ENCODE measurements at regions not wholly inside any gene's neighbourhood (a gene's known extent, or its start where the extent isn't known, plus 50 kb on each side); places are given as distances from the start of the nearest gene placed in this dataset.

DNA sequence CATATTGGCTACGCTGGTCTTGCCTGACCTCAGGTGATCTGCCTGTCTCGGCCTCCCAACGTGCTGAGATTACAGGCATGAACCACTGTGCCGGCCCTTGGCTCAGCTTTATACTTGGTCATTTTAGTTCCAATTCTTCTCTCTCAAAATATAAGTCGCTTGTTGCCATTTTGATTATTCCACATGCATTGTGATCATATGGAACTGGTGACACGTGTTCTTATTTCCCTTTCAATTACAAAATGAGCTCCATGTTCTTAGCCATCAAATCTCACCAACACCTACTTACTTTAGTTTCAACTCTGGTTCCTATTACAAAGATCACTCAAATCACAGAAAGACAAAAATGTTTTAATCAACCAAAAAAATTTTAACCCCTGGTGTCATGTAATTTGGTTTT, 1711.7 kb downstream of the TP53TG3F start:
- no peak for DNase-seq

DNA sequence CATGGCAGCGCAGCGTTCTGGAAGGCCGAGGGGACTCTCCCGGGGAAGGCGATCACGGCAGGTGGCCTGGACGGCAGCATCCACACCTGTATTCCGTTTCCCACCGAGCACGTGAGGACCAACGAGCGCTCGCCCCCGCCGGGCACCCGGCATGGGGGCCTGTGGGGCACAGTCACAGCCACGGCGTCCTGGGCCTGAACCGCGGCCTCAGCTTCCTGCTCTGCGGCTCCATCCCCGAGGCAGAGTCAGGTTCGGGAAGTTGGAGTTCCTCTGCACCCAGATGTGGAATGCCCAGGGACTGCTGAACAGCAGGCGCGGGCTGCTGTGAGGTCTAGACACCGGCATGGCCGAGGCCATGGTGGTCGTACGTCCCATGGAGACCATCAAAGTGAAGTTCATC, 1713.9 kb downstream of the TP53TG3F start:
- DNase-seq: peak; percentile 43

DNA sequence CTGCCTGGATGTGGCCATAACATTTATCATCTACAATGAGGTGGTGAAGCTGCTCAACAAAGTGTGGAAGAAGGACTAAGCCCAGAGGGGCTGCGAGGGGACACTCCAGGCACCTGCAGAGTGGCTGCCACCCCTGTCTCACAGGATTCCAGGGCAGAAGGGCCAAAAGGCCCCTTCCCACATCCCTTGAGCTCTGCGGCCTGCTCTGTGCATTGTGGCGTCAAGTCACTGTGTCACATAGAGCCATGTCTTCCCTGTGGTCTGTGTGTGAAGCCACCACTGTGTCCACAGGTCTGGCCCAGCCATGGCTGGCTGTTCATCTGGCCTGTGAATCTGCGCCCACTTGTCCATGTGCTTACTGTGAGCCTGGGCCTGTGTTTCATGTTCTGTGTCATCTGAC, 1714.6 kb downstream of the TP53TG3F start:
- DNase-seq: no peak

DNA sequence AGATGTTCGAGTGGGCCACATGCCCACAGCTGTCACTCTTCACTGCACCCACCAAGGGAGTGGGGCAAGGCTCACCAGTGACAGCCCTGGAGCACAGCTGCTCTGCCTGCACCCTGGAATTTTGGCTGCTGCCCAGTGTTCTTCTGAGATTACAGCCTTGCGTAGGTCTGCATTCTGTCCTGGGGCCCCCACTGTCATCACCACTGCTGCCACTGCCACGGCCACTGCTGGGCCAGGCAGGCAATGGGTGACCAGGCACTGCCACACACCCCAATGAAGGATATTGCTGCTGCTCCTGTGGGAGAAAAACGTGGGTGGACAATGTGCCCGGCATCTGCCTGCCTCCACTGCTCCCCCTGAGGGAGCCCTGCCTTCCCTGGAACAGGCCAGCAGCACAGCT, 1717.0 kb downstream of the TP53TG3F start:
- DNase-seq: no peak

DNA sequence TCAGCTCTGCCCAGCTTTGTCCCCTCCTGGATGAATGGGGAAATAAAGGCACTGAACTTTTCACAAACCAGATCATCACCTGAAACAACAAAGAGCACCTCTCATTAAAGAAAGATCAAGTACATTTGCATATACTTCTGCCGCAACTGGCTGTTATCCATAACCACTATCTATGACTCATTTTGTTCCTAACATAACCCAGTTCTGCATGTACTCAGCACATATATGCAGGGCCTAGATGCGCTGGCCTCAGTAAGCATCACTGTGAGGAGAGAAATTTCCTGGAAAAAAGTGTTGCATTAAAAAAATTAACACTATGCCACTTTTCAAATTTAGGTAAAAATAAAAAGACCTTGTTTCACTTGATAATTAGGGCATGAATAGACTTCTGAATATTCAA, 1718.4 kb downstream of the TP53TG3F start:
- no peak for DNase-seq

DNA sequence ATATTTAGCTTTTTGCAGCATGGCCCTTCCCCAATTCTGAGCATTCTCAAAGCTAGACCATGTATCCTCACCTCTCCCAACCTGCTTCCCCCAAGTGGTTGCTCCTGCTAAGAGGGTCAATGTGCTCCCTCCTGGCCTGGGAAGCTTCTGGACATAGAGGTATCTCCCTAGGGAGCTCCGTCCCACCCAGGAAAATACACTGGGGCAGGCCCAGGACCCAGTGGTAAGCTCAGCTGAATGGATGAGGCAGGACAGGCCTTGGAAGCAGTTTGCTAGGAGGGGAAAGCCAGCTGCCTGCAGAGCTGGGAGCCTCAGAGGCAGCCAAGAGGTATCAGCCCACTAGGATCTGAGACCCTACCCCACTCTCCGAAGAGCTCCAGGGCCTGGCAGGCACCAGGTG, 1721.6 kb downstream of the TP53TG3F start:
- DNase-seq: no peak

DNA sequence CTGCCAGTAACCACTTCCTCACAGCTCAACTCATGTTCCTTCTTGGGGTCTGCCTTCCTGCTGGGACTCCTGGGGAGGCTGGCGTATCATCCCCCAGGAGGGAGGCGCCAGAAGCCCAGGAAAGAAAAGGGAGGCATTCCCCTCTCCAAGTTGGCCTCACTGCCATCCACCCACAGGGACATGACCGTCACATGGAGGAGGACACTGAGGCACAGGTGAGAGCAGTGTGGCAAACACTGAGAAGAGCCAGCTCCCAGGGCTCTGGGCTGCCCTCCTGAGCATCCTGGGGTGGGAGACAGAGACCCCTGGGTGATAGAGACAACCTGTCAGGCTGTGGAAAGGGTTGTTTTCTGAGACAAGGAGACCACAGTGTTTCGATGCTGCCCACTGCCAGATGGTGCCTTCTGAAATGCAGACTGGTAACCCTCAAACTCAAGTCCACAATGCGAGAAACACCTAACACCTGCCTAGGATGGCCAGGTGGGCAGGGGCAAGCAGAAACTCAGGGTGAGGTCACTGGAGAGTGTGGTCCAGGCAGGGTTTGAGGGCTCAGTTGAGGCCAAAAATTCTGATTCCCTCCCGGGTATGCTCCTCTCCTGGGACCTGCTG, 1722.1 kb downstream of the TP53TG3F start:
- DNase-seq: no peak

DNA sequence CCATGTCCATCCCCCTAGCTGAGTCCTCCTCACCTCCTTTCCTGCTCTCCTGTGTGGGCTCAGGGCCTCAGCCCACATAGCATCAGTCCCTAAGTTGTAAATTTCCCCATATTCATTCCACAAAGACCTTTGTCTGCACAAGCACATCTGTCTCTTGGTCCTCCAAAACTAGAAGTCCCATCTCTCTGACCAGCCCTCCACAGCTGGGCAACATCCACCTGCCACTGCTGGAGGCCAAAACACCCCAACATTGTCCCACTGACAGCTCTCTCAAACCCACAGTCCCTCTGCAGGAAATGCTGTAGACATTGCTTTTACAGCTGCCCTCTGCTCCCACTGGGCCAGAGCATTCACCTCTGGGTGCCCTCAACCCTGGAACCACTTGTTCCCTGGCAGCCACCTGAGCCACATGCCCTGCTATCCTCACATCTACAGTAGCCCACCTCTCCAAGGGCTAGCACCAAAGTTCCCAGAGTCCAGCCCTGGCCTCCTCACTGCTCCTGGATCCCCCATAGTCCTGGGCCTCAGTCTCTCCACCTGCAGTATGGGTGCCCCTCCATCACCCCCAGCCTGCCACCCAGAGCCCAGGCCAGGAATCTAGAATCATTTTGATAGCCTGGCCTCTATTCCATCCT, 1722.7 kb downstream of the TP53TG3F start:
- no peak for DNase-seq

DNA sequence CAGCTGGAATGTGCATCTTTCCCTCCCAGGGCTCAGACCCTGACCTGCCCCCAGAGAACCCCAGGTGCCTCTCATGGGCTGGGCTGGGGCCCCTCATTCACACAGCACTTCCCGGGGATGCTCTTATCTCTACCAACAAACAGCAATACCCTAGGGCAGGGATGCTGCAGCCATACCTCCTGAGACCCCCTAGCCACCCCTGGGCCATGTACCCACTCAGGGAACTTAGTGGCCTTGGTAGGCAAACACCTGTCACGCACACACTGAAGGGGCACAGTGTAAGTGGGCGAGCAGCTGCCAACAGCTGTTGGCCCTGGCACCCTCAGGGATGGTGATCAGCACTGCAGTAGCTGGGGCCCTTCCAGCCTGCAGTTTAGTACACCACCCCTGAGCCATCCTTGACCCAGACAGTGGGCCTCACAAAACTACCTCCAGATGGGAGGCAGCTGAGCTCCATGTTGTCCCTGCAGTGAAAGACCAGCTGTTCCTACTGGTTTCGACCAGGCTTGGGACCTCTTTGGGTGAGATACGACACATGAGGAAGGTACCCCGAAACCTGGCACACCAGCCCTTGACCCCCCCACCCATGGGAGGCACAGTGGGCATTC, 1723.6 kb downstream of the TP53TG3F start:
- no peak for DNase-seq

DNA sequence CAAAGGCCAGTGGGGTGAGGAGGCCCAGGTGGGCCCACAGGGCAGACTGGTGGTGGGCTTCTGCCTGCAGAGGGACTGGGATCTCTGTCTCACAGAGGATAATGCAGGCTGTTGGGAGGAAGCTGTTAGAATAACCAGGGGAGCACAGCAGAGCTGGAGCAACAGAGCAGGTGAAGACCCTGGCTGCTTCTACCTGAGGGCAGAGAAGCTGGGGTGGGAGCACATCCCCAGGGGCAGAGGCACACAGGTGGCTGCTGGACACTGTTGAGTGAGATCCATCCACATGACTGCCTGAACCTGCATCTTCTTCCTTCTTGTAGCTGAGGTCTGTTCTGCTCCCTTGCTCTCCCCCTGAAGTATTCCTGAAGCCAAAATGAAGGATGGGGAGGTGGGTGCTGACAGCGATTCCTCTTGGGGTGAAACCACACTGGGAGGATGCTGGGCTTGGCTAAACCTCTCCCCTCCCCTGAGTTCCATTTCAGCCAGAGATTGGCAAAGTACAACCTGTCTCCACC, 1725.0 kb downstream of the TP53TG3F start:
- DNase-seq: no peak

DNA sequence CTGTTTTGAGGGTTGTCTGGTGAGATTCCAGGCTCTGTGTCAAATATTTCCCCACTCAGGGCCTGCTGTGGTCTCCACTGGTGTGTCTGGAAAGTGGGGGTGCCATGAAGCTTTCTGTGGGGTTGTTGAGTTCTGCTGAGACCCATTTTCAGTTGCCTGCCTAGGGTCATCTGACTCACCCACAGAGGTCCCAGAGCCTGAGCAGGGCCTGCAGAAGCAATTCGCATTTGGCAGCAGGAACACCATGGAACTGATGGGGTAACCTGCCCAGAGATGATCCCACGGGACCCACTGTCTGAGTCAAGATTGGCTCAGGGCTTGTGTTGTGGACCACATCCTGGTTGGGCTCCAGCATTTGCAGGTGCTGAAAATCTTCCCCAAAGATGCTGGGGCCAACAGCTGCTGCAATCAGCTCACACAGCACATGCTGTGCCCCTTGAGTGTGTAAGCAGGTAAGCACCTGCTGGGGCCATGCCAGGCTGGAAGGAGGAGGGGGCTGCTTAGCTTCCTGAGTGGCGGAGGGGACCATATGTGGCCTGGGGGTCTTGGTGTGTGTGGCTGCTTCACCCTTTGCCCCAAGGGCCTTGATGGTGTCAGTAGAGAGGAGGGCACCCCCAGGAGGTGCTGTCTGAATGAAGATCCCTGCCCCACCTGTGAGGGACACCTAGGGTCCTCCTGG, 1726.1 kb downstream of the TP53TG3F start:
- DNase-seq: no peak

DNA sequence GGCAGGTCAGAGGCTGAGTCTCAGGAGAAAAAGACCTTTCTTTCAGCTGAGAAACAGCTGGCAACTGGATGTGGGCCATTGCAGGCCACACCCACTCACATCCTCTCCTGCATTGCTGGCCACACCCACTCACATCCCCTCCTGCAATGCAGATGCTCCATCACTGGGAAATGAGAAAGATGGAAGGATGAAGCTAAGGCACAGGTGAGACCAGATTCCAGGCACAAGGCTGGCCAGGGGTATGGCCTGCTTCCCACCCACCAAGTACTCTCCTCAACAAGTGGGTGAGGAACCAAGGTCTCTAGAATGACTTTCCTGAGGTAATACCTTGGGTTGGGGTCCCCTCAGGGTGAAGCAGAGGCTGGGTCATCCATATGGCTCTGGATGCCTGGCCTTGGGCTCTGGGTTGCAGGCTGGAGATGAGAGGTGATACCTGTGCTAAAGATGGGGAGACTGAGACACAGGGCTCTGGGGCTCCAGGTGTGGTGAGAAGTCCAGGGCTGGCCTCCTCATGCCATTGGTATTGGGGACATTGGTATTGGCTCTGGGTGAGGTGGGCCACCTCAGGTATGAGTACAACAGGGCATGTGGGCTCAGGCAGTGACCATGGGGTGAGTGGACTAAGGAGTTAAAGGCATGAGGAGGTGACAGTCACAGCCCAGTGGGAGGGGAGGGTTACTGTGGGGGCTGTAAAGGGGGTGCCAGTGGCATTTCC, 1726.8 kb downstream of the TP53TG3F start:
- DNase-seq: no peak

DNA sequence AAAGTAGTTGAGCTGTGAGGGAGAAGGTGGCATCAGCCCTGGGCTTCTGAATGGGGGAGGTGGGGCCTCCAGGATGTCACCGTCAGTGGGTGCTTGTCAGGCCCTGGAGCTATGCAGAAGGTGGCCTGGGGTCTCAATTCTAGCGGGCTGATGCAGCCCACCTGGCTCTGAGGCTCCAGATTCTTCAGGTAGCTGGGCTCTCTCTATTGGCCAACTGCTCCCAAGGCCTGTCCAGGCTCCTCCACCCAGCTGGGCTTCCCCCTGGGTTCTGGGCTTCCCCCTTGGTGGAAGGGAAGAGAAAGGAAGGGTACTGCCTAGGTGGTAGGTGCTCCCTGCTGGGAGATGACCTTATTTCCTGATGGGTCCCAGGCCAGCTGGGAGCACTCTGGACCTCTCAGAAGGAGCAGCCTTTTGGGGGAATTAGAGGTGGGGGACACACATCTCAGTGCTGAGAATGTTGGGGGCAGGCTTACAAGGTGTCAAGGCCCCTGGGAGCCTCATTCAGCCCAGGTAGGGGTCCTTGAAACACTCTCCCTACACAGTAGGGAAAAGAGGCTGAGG, 1728.3 kb downstream of the TP53TG3F start:
- DNase-seq: no peak

DNA sequence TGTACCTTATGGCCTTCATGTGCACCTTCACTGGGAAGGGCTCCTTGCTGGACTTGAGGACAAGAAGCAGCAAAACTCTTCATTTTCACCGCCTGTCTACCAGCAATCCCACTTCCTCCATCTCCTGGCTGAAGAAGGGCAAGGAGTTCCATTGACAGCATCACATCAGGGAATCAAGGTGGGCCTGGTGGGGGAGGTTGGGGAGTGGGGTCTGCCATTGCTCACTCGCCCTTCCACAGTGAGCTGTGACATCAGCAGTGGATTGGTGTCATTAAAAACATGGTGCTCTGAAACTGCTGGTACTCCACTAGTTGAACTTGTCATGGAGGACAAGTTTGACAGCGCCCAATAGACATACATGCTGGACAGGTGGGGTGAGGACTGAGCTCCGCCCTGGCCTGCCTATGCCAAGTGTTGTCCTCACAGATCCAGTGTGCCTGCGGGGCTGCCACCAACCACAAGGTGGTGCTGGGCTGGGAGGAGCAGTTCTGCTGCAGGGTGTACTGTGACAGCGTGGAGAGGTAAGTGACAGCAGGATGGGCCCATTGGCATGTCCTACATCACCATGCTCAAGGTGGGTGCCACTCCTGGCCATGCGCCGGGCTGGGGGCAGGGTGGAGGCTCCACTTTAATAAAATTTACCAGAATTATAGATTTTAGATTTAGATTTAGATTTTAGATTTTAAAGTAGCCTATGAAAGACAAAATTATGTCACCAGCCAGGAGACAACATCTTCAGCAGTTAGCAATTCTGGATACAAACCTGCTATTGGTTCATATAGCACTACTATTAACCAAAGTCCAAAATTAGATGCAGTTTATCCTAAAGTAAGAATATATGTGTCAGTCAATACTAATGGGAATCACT, 1729.1 kb downstream of the TP53TG3F start:
- no peak for DNase-seq

DNA sequence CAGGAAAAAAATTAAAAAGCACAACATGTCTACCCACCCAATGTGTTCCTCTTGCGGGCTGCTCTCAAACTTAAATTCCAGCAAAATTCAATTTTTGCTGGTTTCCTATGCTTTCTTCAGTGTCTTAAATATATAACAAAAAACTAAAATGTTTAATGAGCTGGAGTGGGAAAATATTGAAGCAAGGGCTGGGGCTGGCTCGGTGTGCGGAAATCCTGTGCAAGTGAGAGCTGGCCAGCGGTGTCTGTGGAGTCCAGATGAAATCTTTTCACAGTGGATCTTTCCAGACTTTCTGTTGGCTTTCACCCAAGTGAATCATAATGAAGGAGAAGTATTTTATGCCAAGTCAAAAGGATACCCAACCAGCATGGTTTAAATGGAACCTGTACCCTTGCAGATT, 1733.6 kb downstream of the TP53TG3F start:
- no peak for DNase-seq

DNA sequence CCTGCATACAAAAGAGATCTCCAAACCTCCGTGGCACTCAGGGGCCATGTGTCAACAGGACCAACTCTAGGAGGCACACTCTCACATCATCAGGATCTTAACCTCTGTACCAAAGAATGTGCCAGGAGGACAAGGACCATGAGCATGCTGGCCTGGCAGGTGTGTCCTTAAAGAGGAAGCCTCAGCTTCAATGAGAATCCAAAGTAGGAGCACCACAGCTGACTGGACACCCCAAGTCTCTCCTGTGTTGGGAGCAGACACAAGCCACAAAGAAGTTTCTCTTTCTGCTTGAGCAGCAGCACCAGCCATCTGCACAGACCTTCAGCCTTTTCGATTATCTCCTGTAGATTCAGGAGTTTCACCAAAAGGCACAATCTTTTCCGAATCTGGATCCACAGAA, 1734.5 kb downstream of the TP53TG3F start:
- no peak for DNase-seq

DNA sequence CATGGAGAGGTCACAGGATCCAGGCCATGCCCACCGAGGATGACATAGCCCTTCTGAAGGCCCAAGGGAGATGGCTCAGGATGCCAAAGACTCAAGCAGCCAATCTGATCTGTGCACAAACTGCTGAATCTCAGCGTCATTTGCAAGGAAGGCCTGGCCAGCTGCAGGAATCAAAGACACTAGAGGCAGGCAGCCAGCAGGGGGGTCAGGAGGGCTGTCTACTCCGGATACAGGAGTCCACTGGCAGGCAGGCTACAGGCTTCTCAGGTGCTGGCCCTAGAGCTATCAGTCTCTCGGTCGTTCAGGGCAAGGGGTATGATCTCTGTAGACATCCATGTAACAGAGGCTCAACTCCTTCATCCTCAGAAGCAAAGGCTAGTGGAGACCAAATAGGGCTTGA, 1735.3 kb downstream of the TP53TG3F start:
- no peak for DNase-seq

DNA sequence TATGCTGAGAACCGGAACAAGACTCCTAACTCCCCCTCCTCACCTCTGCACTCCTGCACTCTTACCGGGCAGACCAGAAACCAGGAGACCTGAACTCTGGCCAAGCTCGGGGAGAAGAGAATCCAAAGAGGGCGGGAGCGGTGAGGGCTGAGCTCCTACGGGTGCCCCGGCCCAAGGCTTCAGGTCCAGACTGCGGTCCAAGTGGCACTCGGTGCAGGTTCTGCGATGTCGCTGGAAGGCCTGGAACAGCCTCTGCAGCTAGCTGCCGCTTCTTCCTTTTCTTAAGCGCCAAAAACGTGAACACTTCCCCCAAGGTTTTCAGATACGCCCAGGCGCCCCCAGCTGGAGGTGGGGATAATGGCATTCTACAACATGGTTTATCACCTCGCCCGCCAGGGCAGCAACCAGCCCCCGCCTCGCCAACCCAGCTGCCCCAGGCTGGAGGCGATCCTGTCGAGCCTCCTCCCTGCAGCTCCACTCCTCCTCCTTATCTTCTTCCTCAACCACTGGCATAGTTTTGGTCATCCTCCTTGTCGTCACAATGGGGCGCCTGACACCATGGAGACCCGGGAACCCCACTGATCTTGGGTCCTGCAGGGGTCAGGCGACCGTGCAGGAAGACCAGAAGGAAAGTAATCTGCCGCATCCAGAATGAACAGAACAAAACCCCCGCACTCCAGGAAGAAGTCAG, 1735.9 kb downstream of the TP53TG3F start:
- no peak for DNase-seq

DNA sequence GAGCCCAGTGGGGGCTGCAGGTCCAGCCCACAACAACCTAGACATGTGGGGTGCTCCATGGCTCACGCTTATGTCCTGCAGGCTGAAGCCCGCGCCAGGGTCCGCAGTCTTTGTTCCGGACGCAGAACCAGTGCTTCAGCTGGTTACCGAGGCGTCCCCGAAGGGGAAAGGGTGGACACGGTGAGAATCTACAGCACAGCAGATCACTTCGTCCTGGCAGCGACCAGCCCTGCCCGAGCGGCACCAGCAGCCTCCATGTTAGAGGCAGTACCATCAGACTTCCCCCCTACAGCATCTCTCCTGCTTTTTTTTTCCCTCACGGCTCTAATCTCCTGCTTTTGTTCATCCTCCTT, 1736.4 kb downstream of the TP53TG3F start:
- no peak for DNase-seq

DNA sequence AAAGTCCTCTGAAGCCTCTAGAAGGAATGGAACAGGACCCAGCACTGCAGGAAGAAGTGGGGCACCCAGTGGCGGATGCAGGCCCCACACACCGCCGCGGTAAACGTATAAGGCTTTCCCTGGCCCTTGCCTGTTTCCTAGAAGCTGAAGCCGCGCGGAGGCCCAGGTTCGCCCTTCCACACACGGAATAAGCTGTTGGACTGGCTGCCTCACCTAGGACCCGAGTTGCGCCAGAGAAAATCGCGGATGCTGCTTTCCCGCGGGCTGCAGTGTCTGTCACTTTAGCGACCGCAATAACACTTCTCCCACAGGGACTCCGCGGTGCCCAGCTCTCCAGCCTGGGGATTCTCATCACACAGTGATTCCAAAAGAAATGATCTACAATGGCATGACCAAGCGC, 1736.9 kb downstream of the TP53TG3F start:
- no peak for DNase-seq

DNA sequence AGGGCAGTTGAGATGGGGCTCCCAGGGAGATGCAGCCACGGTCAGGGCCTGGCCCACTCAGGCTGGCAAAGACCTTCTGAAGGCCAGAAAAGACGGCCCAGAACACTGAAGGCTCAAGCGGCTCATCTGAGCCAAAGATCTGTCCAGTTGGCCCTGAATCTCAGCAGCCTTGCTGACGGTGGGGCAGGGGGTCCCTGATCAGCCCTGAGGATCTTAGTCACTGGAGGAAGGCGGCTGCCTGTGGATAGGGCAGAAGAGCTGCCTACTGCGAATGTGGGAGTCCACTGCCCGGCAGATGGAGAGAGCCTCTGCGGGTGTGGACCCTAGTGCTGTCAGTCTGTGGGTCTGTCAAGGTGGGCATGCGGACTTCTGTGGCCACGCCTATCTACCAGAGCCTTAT, 1738.2 kb downstream of the TP53TG3F start:
- DNase-seq: no peak
